Colonic mucosa (tissue), 4 donors: ENCODE measurements at regions not wholly inside any gene's neighbourhood (a gene's known extent, or its start where the extent isn't known, plus 50 kb on each side); places are given as distances from the start of the nearest gene placed in this dataset.
"Not testable (repeated sequence)": the region's sequence is repeated elsewhere in the genome, so short reads cannot be mapped to it uniquely, and the experiment has no call there.

Source experiments
- DNase-seq: peaks from one replicate; pipeline ENCODE4 v3.0.0-alpha.2; 2020
- H3K27ac ChIP-seq: fragments of 200-600 bp; one replicate; pipeline ENCODE4 v1.8.0; 2021
- H3K27me3 ChIP-seq: fragments of 200-600 bp; one replicate; pipeline ENCODE4 v1.8.0; 2021
- H3K36me3 ChIP-seq: fragments of 200-600 bp; one replicate; pipeline ENCODE4 v1.8.0; 2021
- H3K4me1 ChIP-seq: fragments of 200-600 bp; one replicate; pipeline ENCODE4 v1.8.0; 2021; ENCODE audit warnings: mild to moderate bottlenecking
- H3K4me3 ChIP-seq: fragments of 200-600 bp; one replicate; pipeline ENCODE4 v1.8.0; 2021
- H3K9ac ChIP-seq, 2 donors: one replicate each; pipeline ENCODE4 v1.7.0; 2013; ENCODE audit warnings: control low read depth in 2 of 2, low read depth in 2 of 2, low read length in 2 of 2
- H3K9me3 ChIP-seq: fragments of 200-600 bp; one replicate; pipeline ENCODE4 v1.8.0; 2021
- intact Hi-C: fragments of 100-400 bp; cut with DNase I; formaldehyde crosslinking; loops from one replicate; pipeline ENCODE4 v1.14.1; 2022
- TF ChIP-seq, protein P1 (sequence below): fragments of 200-600 bp; IDR thresholded peaks from one replicate; pipeline ENCODE4 v1.8.0; 2022; ENCODE audit warnings: antibody characterized with exemption, mild to moderate bottlenecking
- donor health status: healthy.
- donor health status: DM: no; HTN: no; CAD: no.
- donor health status: DM: no; HTN: no; CAD: no.

DNA sequence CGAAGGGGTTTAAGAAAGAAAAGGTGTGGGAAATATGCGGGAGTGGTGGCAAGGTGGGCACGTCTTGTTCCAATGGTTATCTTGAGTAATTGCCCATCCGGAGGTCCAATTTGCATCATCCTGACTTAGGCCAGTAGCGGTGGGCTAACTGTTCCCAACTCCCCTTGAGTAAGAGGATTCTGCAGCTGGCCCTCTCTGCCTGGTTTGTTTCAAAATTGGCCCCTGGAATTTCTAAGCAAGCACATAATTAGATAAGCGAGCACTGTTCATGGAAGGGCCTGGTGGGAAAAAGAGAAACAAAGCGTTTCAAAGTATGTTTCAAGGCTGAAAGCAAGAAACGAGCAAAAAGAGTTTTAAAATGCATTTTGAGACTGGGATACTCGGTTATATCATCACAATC lies 198.2 kb downstream of the CEP135 start:
- intact Hi-C loops = no loop called here

DNA sequence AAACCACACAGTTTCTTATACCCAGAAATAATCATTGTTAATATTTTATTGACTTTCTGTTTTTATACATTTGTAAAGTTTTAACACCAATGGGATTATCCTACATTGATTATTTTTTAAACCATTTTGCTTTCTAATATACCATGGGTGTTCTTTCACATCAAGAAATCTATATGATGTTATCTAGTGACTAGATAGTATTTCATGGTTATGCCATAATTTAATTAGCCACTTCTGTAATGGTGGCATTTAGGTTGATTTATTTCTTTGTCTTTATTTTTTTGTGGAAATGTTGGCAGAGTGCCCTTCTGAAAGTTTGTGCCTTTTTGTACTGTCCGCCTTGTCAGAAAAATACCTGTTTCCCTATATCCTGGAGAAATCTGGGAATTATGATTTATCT lies 193.3 kb downstream of the CEP135 start:
- intact Hi-C loops = no loop called here

More for the DNA sequence above, 198.2 kb downstream of the CEP135 start:
- no peaks in the 10 kb centered on the region for H3K27me3 ChIP-seq
- H3K27ac ChIP-seq = no peak overlapping the region
- no peaks in the 10 kb centered on the region for H3K4me1 ChIP-seq
- no peak overlapping the region for H3K4me3 ChIP-seq
- TF ChIP-seq, protein P1, sequence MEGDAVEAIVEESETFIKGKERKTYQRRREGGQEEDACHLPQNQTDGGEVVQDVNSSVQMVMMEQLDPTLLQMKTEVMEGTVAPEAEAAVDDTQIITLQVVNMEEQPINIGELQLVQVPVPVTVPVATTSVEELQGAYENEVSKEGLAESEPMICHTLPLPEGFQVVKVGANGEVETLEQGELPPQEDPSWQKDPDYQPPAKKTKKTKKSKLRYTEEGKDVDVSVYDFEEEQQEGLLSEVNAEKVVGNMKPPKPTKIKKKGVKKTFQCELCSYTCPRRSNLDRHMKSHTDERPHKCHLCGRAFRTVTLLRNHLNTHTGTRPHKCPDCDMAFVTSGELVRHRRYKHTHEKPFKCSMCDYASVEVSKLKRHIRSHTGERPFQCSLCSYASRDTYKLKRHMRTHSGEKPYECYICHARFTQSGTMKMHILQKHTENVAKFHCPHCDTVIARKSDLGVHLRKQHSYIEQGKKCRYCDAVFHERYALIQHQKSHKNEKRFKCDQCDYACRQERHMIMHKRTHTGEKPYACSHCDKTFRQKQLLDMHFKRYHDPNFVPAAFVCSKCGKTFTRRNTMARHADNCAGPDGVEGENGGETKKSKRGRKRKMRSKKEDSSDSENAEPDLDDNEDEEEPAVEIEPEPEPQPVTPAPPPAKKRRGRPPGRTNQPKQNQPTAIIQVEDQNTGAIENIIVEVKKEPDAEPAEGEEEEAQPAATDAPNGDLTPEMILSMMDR = no peak
- no peaks in the 10 kb centered on the region for H3K36me3 ChIP-seq
- H3K9me3 ChIP-seq = no peaks in the 10 kb centered on the region
- H3K9ac ChIP-seq = no peak overlapping the region
- DNase-seq = no peak

DNA sequence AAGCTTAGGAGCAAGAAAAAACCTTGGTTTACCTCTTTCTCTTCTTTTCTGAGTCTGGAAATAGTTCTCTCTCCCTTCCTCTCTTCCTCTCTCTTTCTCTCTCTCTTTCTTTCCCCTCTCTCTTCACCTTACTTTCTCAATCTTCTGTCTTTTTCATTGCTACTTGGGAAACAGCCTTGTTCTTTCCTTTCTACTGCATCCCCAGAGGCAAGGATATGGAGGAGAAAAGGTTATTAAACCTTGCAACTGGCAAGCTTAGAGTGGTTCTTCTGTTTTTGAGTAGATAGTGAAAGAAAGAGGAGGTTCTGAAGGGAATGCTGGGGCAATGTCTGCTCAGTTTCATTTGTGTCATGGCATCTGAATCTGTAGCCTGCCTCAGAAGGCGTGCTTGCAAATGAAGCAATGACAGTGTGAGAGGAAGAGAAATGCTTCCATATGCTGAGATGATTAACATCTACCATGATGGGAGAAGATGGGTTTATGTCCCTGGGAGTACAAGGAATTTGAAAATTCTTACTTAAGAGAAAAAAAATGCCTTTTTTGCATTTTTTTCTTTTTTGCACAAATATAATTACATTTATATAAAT lies 190.6 kb downstream of the CEP135 start:
- Histone ChIP-seq H3K27me3 (no peaks in the 10 kb centered on the region), H3K4me1 (no peaks in the 10 kb centered on the region), H3K27ac (no peak overlapping the region), H3K9me3 (no peaks in the 10 kb centered on the region), H3K36me3 (no peaks in the 10 kb centered on the region), H3K4me3 (no peak overlapping the region), H3K9ac (no peak overlapping the region)
- intact Hi-C loops = no loop called here
- no peak for DNase-seq
- TF ChIP-seq, protein P1 = no peak

More for the DNA sequence above, 193.3 kb downstream of the CEP135 start:
- Histone ChIP-seq H3K4me1 (no peaks in the 10 kb centered on the region), H3K9me3 (no peaks in the 10 kb centered on the region), H3K27ac (no peak overlapping the region), H3K36me3 (no peaks in the 10 kb centered on the region), H3K9ac (no peak overlapping the region), H3K27me3 (no peaks in the 10 kb centered on the region), H3K4me3 (no peak overlapping the region)
- DNase-seq = no peak
- TF ChIP-seq, protein P1 = no peak

DNA sequence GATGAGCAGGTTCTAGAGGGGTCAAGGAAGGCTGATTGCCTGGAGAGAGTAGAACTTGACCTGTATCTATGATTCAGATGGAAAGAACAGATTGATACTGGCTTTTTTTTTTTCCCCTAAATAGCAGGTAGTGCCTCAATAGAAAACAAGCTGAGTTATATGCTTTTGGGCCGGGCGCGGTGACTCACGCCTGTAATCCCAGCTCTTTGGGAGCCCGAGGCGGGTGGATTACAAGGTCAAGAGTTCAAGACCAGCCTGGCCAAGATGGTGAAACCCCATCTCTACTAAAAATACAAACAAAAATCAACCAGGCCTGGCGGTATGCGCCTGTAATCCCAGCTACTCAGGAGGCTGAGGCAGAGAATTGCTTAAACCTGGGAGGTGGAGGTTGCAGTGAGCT lies 186.1 kb downstream of the CEP135 start:
- H3K36me3 ChIP-seq, H3K9ac ChIP-seq, H3K4me1 ChIP-seq, intact Hi-C loops, H3K27ac ChIP-seq, DNase-seq, H3K9me3 ChIP-seq, H3K4me3 ChIP-seq, H3K27me3 ChIP-seq: not testable (repeated sequence)

DNA sequence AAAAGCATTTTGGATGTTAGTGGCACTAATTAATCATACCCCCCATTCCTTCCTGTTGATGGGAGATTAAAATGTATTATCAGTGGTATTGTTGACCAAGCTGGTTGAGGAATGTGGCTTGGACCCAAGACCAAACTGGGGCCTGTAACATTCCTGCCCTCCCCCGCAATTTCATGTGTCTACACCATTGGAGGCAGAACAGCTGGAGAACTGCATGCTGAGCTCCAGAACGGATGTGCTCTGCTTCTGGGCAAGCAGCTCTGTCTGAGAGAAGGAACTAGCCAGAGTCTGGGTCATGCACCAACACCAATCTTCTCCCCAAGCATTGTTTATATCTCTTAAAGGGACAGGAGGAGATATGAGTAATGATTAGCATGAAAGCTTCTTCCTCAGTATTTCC lies 185.5 kb downstream of the CEP135 start:
- no peak overlapping the region for H3K4me3 ChIP-seq
- DNase-seq = peak; percentile 25
- no peak overlapping the region for H3K27ac ChIP-seq
- H3K9ac ChIP-seq = no peak overlapping the region
- no peaks in the 10 kb centered on the region for H3K27me3 ChIP-seq
- no peaks in the 10 kb centered on the region for H3K4me1 ChIP-seq
- intact Hi-C loops = no loop called here
- TF ChIP-seq, protein P1 = no peak
- H3K9me3 ChIP-seq = no peaks in the 10 kb centered on the region
- H3K36me3 ChIP-seq = no peaks in the 10 kb centered on the region

DNA sequence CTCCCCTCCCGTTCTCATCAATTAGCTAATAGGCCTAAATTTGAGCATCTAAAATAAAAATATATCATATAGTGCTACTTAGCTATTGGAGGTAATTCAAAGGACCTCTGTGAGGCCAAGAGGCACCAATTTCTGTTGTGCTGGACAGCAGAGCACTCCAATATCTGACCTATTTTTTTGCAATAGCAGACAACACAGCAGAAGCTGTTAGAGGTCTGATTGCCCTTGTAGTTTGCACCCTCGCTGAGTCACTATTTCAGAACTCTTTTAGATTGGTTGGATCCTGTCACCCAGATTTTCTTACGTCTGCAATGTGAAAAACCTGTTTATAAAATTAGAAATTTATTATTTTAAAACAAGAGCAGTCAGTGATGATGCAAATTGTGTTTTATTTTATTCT lies 184.1 kb downstream of the CEP135 start:
- H3K36me3 ChIP-seq = no peaks in the 10 kb centered on the region
- TF ChIP-seq, protein P1 = no peak
- no peaks in the 10 kb centered on the region for H3K27me3 ChIP-seq
- H3K9me3 ChIP-seq = no peaks in the 10 kb centered on the region
- no peak overlapping the region for H3K9ac ChIP-seq
- intact Hi-C loops = no loop called here
- no peaks in the 10 kb centered on the region for H3K4me1 ChIP-seq
- no peak overlapping the region for H3K27ac ChIP-seq
- DNase-seq = no peak
- no peak overlapping the region for H3K4me3 ChIP-seq

DNA sequence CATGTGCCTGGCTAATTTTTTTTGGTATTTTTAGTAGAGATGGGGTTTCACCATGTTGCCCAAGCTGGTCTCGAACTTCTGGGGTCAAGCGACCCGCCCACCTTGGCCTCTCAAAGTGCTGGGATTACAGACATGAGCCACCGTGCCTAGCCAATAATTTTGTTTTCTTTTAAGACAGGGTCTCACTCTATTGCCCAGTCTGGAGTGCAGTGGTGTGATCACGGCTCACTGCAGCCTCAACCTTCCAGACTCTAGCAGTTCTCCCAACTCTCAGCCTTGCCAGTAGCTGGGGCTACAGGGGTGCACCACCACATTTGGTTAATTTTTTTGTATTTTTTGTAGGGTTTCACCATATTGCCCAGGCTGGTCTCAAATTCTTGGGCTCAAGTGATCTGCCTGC lies 183.4 kb downstream of the CEP135 start:
- DNase-seq, H3K9ac ChIP-seq, H3K27ac ChIP-seq, H3K4me3 ChIP-seq, H3K9me3 ChIP-seq, H3K4me1 ChIP-seq, H3K27me3 ChIP-seq, intact Hi-C loops, H3K36me3 ChIP-seq: not testable (repeated sequence)
